GM23248 (cell line): ENCODE measurements at regions not wholly inside any gene's neighbourhood (a gene's known extent, or its start where the extent isn't known, plus 50 kb on each side); places are given as distances from the start of the nearest gene placed in this dataset.

Experiments used
- DNase-seq: peaks from one replicate; pipeline ENCODE4 v3.0.0-alpha.2; 2015
- H2AFZ ChIP-seq: fragments of 200-600 bp; sonication (generic); 2 replicates; pipeline ENCODE4 v1.6.1; 2016; ENCODE audit warnings: antibody characterized with exemption
- H3F3A ChIP-seq: fragments of 200-600 bp; sonication (generic); 2 replicates; pipeline ENCODE4 v1.6.1; 2016; ENCODE audit warnings: mild to moderate bottlenecking, antibody characterized with exemption, mixed run types; ENCODE audit not compliant: insufficient read depth
- H3K27ac ChIP-seq: fragments of 200-600 bp; sonication (generic); 2 replicates; pipeline ENCODE4 v1.5.1; 2016; ENCODE audit warnings: mild to moderate bottlenecking
- H3K27me3 ChIP-seq: fragments of 200-600 bp; sonication (generic); replicated peaks from 2 replicates; pipeline ENCODE4 v1.6.1; 2016; ENCODE audit warnings: mild to moderate bottlenecking; ENCODE audit not compliant: insufficient read depth
- H3K36me3 ChIP-seq: fragments of 200-600 bp; sonication (generic); 2 replicates; pipeline ENCODE4 v1.6.1; 2016; ENCODE audit warnings: low read depth, mild to moderate bottlenecking
- H3K4me1 ChIP-seq: fragments of 200-600 bp; sonication (generic); 2 replicates; pipeline ENCODE4 v1.6.1; 2016; ENCODE audit warnings: mild to moderate bottlenecking; ENCODE audit not compliant: insufficient read depth
- H3K4me2 ChIP-seq: fragments of 200-600 bp; sonication (generic); one replicate; pipeline ENCODE4 v1.6.1; 2016; ENCODE audit warnings: mild to moderate bottlenecking; ENCODE audit not compliant: unreplicated experiment
- H3K4me3 ChIP-seq: fragments of 200-600 bp; sonication (generic); 2 replicates; pipeline ENCODE4 v1.5.1; 2016; ENCODE audit warnings: mild to moderate bottlenecking
- H3K79me2 ChIP-seq: fragments of 200-600 bp; sonication (generic); 2 replicates; pipeline ENCODE4 v1.6.1; 2016; ENCODE audit warnings: mild to moderate bottlenecking; ENCODE audit not compliant: insufficient read depth
- H3K9ac ChIP-seq: fragments of 200-600 bp; sonication (generic); 2 replicates; pipeline ENCODE4 v1.6.1; 2016; ENCODE audit warnings: mild to moderate bottlenecking
- H3K9me2 ChIP-seq: fragments of 200-600 bp; sonication (generic); 2 replicates; pipeline ENCODE4 v1.6.1; 2016; ENCODE audit warnings: mixed run types, mild to moderate bottlenecking, moderate library complexity; ENCODE audit not compliant: insufficient read depth
- H3K9me3 ChIP-seq: fragments of 200-600 bp; sonication (generic); one replicate; pipeline ENCODE4 v1.6.1; 2017; ENCODE audit warnings: low read depth
- H4K20me1 ChIP-seq: fragments of 200-600 bp; sonication (generic); 2 replicates; pipeline ENCODE4 v1.6.0; 2016; ENCODE audit not compliant: insufficient read depth
- EZH2 ChIP-seq: fragments of 200-600 bp; sonication (generic); IDR thresholded peaks from 2 replicates; pipeline ENCODE4 v1.6.1; 2018; ENCODE audit warnings: antibody characterized with exemption, mild to moderate bottlenecking; ENCODE audit not compliant: insufficient read depth, poor library complexity, severe bottlenecking
- EZH2phosphoT487 ChIP-seq: fragments of 200-600 bp; sonication (generic); IDR thresholded peaks from 2 replicates; pipeline ENCODE4 v1.6.1; 2018; ENCODE audit warnings: antibody characterized with exemption, moderate library complexity, mild to moderate bottlenecking, low read depth; ENCODE audit not compliant: insufficient read depth
- whole genome bisulfite sequencing, 2 experiments: methylation state at CpG; one replicate each; pipeline ENCODE4 v1.1.6; 2015 to 2017; ENCODE audit warnings: low lambda C conversion rate in 2 of 2, low coverage in 1 of 2; ENCODE audit errors: missing lambda C conversion rate in 2 of 2; 5-methylcytosine and 5-hydroxymethylcytosine counted together
- in situ Hi-C: fragments of 300-500 bp; cut with MboI; formaldehyde crosslinking; loops from 2 replicates; pipeline ENCODE4 v1.15.0; 2020

DNA sequence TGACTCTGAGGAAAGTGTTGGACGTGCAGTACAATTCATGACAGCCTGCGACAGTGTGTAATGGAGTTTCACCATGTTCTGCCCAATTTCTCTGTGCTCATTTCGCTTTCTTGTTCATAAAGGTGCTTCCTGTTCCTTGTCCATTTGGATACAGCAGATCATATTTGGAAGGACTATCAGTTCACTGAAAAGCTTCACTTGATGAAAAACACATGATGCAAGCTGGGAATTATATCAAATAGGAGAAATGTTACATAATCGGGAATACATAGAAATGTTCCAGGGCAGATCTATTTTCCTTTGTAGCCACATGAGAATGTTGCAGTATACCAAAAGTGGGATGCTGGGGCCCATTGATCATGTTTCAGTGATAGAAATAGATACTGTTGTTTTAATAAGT is 266.3 kb upstream of the SLC14A2 start:
- no peaks in the 10 kb centered on the region for H3K27me3 ChIP-seq
- H3K4me2 ChIP-seq, result no peak overlapping the region
- no peak for DNase-seq
- no peaks in the 10 kb centered on the region for H3K9me2 ChIP-seq
- TF ChIP-seq EZH2phosphoT487, result no peak
- TF ChIP-seq EZH2, result no peak
- in situ Hi-C loops, result no loop called here
- no peaks in the 10 kb centered on the region for H3K36me3 ChIP-seq
- no peak overlapping the region for H3K9ac ChIP-seq
- no peaks in the 10 kb centered on the region for H3K9me3 ChIP-seq
- H3K4me1 ChIP-seq, result peaks cover 7% of the 10 kb centered on the region
- no peaks in the 10 kb centered on the region for H3K79me2 ChIP-seq
- H2AFZ ChIP-seq, result no peak overlapping the region
- H3K4me3 ChIP-seq, result no peak overlapping the region
- H3F3A ChIP-seq, result no peaks in the 10 kb centered on the region
- WGBS, 2 experiments, result 20 to 21% methylated on average over 4 of the region's 4 CpGs
- H3K27ac ChIP-seq, result no peak overlapping the region
- H4K20me1 ChIP-seq, result no peaks in the 10 kb centered on the region

- no peak for DNase-seq
- no peak overlapping the region for H3K9ac ChIP-seq
- no peaks in the 10 kb centered on the region for H3K9me3 ChIP-seq
- H3K4me3 ChIP-seq, result no peak overlapping the region
- in situ Hi-C loops, result no loop called here
- no peak for TF ChIP-seq EZH2phosphoT487
- TF ChIP-seq EZH2, result no peak
- no peak overlapping the region for H3K4me2 ChIP-seq
- no peaks in the 10 kb centered on the region for H3K36me3 ChIP-seq
- 55 to 67% methylated on average over 2 of the region's 2 CpGs for WGBS, 2 experiments
- no peaks in the 10 kb centered on the region for H3F3A ChIP-seq
- no peaks in the 10 kb centered on the region for H3K79me2 ChIP-seq
- peaks cover 7% of the 10 kb centered on the region for H3K4me1 ChIP-seq
- H2AFZ ChIP-seq, result no peak overlapping the region
- H3K27ac ChIP-seq, result no peak overlapping the region
- no peaks in the 10 kb centered on the region for H3K9me2 ChIP-seq
- no peaks in the 10 kb centered on the region for H4K20me1 ChIP-seq
- H3K27me3 ChIP-seq, result no peaks in the 10 kb centered on the region
Measured at GRCh38 chr18:45349467-45349866, 265.8 kb upstream of the SLC14A2 start.

- Histone ChIP-seq H3K79me2 (no peaks in the 10 kb centered on the region), H3K9ac (no peak overlapping the region), H3K9me2 (no peaks in the 10 kb centered on the region), H3K27me3 (no peaks in the 10 kb centered on the region), H4K20me1 (no peaks in the 10 kb centered on the region), H3K4me3 (no peak overlapping the region), H3K36me3 (no peaks in the 10 kb centered on the region), H3K9me3 (no peaks in the 10 kb centered on the region), H2AFZ (no peak overlapping the region), H3K27ac (no peak overlapping the region), H3F3A (no peaks in the 10 kb centered on the region), H3K4me1 (peaks cover 7% of the 10 kb centered on the region), H3K4me2 (no peak overlapping the region)
- WGBS, 2 experiments, result 84 to 86% methylated on average over 11 of the region's 11 CpGs
- no peak for TF ChIP-seq EZH2phosphoT487
- no peak for TF ChIP-seq EZH2
- in situ Hi-C loops, result loop anchor here (25.0 kb wide), 1 partner anchor 1688 kb away; no protein-coding TSS in a partner anchor
- no peak for DNase-seq
Measured at GRCh38 chr18:45350404-45351156, 264.7 kb upstream of the SLC14A2 start.

DNA sequence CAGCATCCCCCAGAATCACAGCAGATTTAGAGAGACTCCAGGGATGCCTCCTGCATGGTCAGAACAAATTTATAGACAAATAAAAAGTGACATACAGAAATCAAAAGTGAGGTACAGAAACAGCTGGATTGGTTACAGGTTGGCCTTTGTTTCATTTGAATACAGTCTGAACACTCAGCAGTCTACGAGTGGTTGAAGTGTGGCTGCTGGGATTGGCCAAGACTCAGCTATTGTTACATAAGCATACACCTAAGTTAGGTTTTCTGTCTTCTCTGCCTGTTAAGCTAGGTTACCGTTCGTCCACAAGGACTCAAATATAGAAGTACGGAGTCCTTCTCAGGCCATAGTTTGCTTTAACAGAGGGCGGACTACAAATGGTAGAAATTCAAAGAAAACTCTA is 262.4 kb upstream of the SLC14A2 start:
- H3K27ac ChIP-seq, result no peak overlapping the region
- H2AFZ ChIP-seq, result no peak overlapping the region
- H3K79me2 ChIP-seq, result no peaks in the 10 kb centered on the region
- H3K9ac ChIP-seq, result no peak overlapping the region
- no peaks in the 10 kb centered on the region for H3K9me3 ChIP-seq
- no peak overlapping the region for H3K4me3 ChIP-seq
- no peaks in the 10 kb centered on the region for H3K9me2 ChIP-seq
- no peaks in the 10 kb centered on the region for H3K36me3 ChIP-seq
- in situ Hi-C loops, result loop anchor here (25.0 kb wide), 1 partner anchor 1691 kb away; no protein-coding TSS in a partner anchor
- H3F3A ChIP-seq, result no peaks in the 10 kb centered on the region
- no peaks in the 10 kb centered on the region for H3K27me3 ChIP-seq
- DNase-seq, result no peak
- 88 to 89% methylated on average over 5 of the region's 5 CpGs for WGBS, 2 experiments
- peaks cover 15% of the 10 kb centered on the region for H3K4me1 ChIP-seq
- TF ChIP-seq EZH2phosphoT487, result no peak
- TF ChIP-seq EZH2, result no peak
- no peak overlapping the region for H3K4me2 ChIP-seq
- H4K20me1 ChIP-seq, result no peaks in the 10 kb centered on the region
